ENCODE measurements at regions not wholly inside any gene's neighbourhood (a gene's known extent, or its start where the extent isn't known, plus 50 kb on each side); places are given as distances from the start of the nearest gene placed in this dataset.

DNA sequence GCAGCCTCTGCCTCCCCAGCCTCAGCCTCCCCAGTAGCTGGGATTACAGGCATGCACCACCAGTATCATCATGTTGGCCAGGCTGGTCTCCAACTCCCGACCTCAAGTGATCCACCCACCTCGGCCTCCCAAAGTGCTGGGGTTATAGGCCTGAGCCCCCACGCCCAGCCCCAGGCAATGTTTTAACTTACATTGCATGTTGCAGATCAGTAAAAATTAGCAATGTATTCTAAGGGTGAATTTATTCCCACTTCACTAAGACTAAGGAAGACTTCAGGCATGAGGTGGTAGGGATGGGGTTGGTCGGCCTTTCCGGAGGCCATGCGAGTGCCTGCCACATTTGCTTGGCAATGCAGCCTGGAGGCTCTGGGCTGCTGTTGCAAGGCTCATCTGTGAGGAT lies 66.8 kb upstream of the JDP2 start:
- no peaks in the 10 kb centered on the region for H4K20me1 ChIP-seq (ENCODE audit: insufficient read depth)
- H3K4me1 ChIP-seq (ENCODE audit: control insufficient read depth in 1 of 2, insufficient read depth in 2 of 2, low read length in 2 of 2): no peaks in the 10 kb centered on the region
- no peaks in the 10 kb centered on the region for H3K9me2 ChIP-seq (ENCODE audit: insufficient read depth)
- no TSS peak for BruUV-seq (replicated peaks)
- no peaks in the 10 kb centered on the region for H3K9me3 ChIP-seq (ENCODE audit: control insufficient read depth in 1 of 2, insufficient read depth in 1 of 2, low read depth in 1 of 2, low read length in 2 of 2)
- POLR2A ChIA-PET: no interaction called here
- TF ChIP-seq EGR1 (IDR thresholded peaks at IDR 0.05; ENCODE audit: low read depth): no peak
- TF ChIP-seq ELF1 (IDR thresholded peaks at IDR 0.05; ENCODE audit: borderline replicate concordance, low read depth): no peak
- TF ChIP-seq POLR2A (IDR thresholded peaks at IDR 0.05; ENCODE audit: borderline replicate concordance, extremely low read depth, insufficient read depth, insufficient read length): no peak
- TF ChIP-seq POLR2AphosphoS5 (IDR thresholded peaks at IDR 0.05; ENCODE audit: low read depth, low read length): no peak
- intact Hi-C loops (cut with micrococcal nuclease): no loop called here
- no peaks in the 10 kb centered on the region for H3K36me3 ChIP-seq (ENCODE audit: control insufficient read depth in 1 of 2, insufficient read depth in 2 of 2, low read length in 2 of 2)
- H3K4me2 ChIP-seq (ENCODE audit: low read length): no peak overlapping the region
- RAD21 ChIA-PET (ENCODE audit: low non-redundant PET in 1 of 2, low total read pairs in 2 of 2, uncharacterized antibody in 2 of 2, unreplicated experiment in 2 of 2): no interaction called here
- ATAC-seq (no peak), DNase-seq (ENCODE audit: low read depth, low spot score) (no peak)
- no peak overlapping the region for H3K9ac ChIP-seq (ENCODE audit: low read length)
- CTCF ChIA-PET: no interaction called here
- no peak overlapping the region for H2AFZ ChIP-seq (ENCODE audit: low read depth, low read length, poor library complexity, severe bottlenecking)
- no peak overlapping the region for H3K4me3 ChIP-seq (replicated peaks in 1 of 2; ENCODE audit: low read depth in 1 of 2, low read length in 2 of 2)
- H3K27ac ChIP-seq (ENCODE audit: low read depth, low read length): no peak overlapping the region
- H3K79me2 ChIP-seq (ENCODE audit: insufficient read depth, low read length): no peaks in the 10 kb centered on the region
- peaks cover 19% of the 10 kb centered on the region for H3K27me3 ChIP-seq (ENCODE audit: insufficient read depth, low read length)

DNA sequence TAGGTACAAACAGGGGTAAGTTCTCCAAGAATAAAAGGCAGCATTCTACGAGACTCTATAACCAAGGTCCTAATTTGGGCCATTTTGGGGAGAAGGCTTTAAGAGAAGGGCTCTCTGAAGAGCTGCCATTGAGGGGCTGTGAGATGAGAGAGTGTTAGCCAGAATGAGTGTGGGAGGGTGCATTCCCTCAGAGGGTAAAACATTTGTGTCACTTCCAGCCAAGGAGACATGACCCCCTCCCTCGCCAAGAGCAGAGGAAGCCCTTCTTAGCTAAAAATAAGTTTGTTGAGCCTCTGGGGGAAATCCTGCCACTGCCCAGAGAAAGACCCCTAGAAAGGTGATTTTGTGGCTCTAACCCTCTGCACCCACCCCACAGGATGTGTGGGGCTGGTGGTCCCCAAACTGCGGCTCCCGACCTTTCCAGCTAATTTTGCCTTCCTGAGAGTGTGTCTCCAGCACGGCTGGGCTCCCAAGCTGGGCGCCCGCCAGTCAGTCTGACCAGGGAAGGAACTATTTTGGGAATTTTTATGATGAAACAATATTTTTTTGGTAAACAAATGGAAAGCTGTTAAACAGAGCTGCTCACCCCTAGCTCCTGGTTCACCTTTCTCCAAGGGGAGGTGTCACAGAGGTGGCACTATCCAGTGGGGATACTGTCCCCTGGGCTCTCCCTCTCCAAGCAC lies 65.9 kb upstream of the JDP2 start:
- no peak overlapping the region for H3K4me2 ChIP-seq (ENCODE audit: low read length)
- TF ChIP-seq YY1 (IDR thresholded peaks at IDR 0.05; ENCODE audit: extremely low read depth, insufficient replicate concordance, low read depth, low read length) (no peak), TCF7L2 (IDR thresholded peaks at IDR 0.05; ENCODE audit: borderline replicate concordance, extremely low read depth, insufficient read depth, insufficient read length) (no peak), JUND (IDR thresholded peaks at IDR 0.05) (no peak), EZH2 (IDR thresholded peaks at IDR 0.05) (no peak), SIN3A (IDR thresholded peaks at IDR 0.05; ENCODE audit: low read depth) (no peak), POLR2AphosphoS5 (IDR thresholded peaks at IDR 0.05; ENCODE audit: low read depth, low read length) (no peak), EZH2phosphoT487 (IDR thresholded peaks at IDR 0.05; ENCODE audit: borderline replicate concordance) (no peak), ELF1 (IDR thresholded peaks at IDR 0.05; ENCODE audit: borderline replicate concordance, low read depth) (no peak)
- TF ChIP-seq, protein P1, sequence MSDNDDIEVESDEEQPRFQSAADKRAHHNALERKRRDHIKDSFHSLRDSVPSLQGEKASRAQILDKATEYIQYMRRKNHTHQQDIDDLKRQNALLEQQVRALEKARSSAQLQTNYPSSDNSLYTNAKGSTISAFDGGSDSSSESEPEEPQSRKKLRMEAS (IDR thresholded peaks at IDR 0.05): no peak
- TF ChIP-seq, protein P2, sequence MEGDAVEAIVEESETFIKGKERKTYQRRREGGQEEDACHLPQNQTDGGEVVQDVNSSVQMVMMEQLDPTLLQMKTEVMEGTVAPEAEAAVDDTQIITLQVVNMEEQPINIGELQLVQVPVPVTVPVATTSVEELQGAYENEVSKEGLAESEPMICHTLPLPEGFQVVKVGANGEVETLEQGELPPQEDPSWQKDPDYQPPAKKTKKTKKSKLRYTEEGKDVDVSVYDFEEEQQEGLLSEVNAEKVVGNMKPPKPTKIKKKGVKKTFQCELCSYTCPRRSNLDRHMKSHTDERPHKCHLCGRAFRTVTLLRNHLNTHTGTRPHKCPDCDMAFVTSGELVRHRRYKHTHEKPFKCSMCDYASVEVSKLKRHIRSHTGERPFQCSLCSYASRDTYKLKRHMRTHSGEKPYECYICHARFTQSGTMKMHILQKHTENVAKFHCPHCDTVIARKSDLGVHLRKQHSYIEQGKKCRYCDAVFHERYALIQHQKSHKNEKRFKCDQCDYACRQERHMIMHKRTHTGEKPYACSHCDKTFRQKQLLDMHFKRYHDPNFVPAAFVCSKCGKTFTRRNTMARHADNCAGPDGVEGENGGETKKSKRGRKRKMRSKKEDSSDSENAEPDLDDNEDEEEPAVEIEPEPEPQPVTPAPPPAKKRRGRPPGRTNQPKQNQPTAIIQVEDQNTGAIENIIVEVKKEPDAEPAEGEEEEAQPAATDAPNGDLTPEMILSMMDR (IDR thresholded peaks at IDR 0.05 in 2 of 3, conservative IDR thresholded peaks at IDR 0.05 in 1 of 3; ENCODE audit: borderline replicate concordance in 1 of 3, insufficient read depth in 1 of 3, low read depth in 2 of 3, low read length in 2 of 3): no peak
- TF ChIP-seq, protein P3, sequence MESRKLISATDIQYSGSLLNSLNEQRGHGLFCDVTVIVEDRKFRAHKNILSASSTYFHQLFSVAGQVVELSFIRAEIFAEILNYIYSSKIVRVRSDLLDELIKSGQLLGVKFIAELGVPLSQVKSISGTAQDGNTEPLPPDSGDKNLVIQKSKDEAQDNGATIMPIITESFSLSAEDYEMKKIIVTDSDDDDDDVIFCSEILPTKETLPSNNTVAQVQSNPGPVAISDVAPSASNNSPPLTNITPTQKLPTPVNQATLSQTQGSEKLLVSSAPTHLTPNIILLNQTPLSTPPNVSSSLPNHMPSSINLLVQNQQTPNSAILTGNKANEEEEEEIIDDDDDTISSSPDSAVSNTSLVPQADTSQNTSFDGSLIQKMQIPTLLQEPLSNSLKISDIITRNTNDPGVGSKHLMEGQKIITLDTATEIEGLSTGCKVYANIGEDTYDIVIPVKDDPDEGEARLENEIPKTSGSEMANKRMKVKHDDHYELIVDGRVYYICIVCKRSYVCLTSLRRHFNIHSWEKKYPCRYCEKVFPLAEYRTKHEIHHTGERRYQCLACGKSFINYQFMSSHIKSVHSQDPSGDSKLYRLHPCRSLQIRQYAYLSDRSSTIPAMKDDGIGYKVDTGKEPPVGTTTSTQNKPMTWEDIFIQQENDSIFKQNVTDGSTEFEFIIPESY (IDR thresholded peaks at IDR 0.05; ENCODE audit: extremely low read depth, insufficient replicate concordance, low read length): no peak

More for the DNA sequence above, 65.9 kb upstream of the JDP2 start:
- ChIA-PET POLR2A (no interaction called here), CTCF (no interaction called here), RAD21 (ENCODE audit: low non-redundant PET in 1 of 2, low total read pairs in 2 of 2, uncharacterized antibody in 2 of 2, unreplicated experiment in 2 of 2) (no interaction called here)
- Histone ChIP-seq H2AFZ (ENCODE audit: low read depth, low read length, poor library complexity, severe bottlenecking) (no peak overlapping the region), H3K27me3 (ENCODE audit: insufficient read depth, low read length) (peaks cover 19% of the 10 kb centered on the region), H3K27ac (ENCODE audit: low read depth, low read length) (no peak overlapping the region), H3K4me1 (ENCODE audit: control insufficient read depth in 1 of 2, insufficient read depth in 2 of 2, low read length in 2 of 2) (no peaks in the 10 kb centered on the region), H3K9me2 (ENCODE audit: insufficient read depth) (no peaks in the 10 kb centered on the region), H3K79me2 (ENCODE audit: insufficient read depth, low read length) (no peaks in the 10 kb centered on the region), H4K20me1 (ENCODE audit: insufficient read depth) (no peaks in the 10 kb centered on the region), H3K9ac (ENCODE audit: low read length) (no peak overlapping the region), H3K9me3 (ENCODE audit: control insufficient read depth in 1 of 2, insufficient read depth in 1 of 2, low read depth in 1 of 2, low read length in 2 of 2) (no peaks in the 10 kb centered on the region), H3K4me3 (replicated peaks in 1 of 2; ENCODE audit: low read depth in 1 of 2, low read length in 2 of 2) (no peak overlapping the region), H3K36me3 (ENCODE audit: control insufficient read depth in 1 of 2, insufficient read depth in 2 of 2, low read length in 2 of 2) (no peaks in the 10 kb centered on the region)
- intact Hi-C loops (cut with micrococcal nuclease): no loop called here
- BruUV-seq (replicated peaks): no TSS peak
- no peak for ATAC-seq
- no peak for DNase-seq (ENCODE audit: low read depth, low spot score)

Data from HCT116 (cell line).